Prostate gland (tissue), 2 donors: ENCODE measurements at regions not wholly inside any gene's neighbourhood (a gene's known extent, or its start where the extent isn't known, plus 50 kb on each side); places are given as distances from the start of the nearest gene placed in this dataset.

ENCODE experiments used
- DNase-seq: peaks from one replicate; pipeline ENCODE4 v3.0.0-alpha.2; 2019; ENCODE audit warnings: low spot score
- H3K27ac ChIP-seq, 2 donors: fragments of 200-600 bp; sonication (generic); 2 replicates each; pipeline ENCODE4 v1.5.1; 2017 to 2019
- H3K27me3 ChIP-seq: fragments of 200-600 bp; sonication (generic); replicated peaks from 2 replicates; pipeline ENCODE4 v1.5.1; 2019; ENCODE audit not compliant: insufficient read depth
- H3K36me3 ChIP-seq, 2 donors: fragments of 200-600 bp; sonication (generic); 1 replicate in 1 of 2; 2 replicates in 1 of 2; pipeline versions ENCODE4 v1.5.1 to v1.8.1; 2017 to 2019
- H3K4me1 ChIP-seq: fragments of 200-600 bp; sonication (generic); replicated peaks from 2 replicates; pipeline ENCODE4 v1.5.1; 2019
- H3K4me3 ChIP-seq, 2 donors: fragments of 200-600 bp; sonication (generic); 2 replicates each; pipeline ENCODE4 v1.5.1; 2017 to 2019
- H3K9me3 ChIP-seq: fragments of 200-600 bp; sonication (generic); 2 replicates; pipeline ENCODE4 v1.5.1; 2017
- CTCF ChIP-seq, 4 experiments: fragments of 200-600 bp in 2 of 4; fragments of 450-650 bp in 2 of 4; sonication (generic) in 2 of 4; IDR thresholded peaks; 1 replicate in 3 of 4; 2 replicates in 1 of 4; pipeline ENCODE4 v1.5.1; 2016 to 2019; ENCODE audit warnings: antibody characterized with exemption in 4 of 4, mild to moderate bottlenecking in 2 of 4, moderate library complexity in 2 of 4
- POLR2A ChIP-seq: fragments of 450-650 bp; IDR thresholded peaks from one replicate; pipeline ENCODE4 v1.6.1; 2016; ENCODE audit warnings: antibody characterized with exemption, mild to moderate bottlenecking
- POLR2AphosphoS5 ChIP-seq: sonication (generic); formaldehyde crosslinking; IDR thresholded peaks from one replicate; pipeline ENCODE4 v1.6.1; 2017; ENCODE audit warnings: antibody characterized with exemption
- WGBS: methylation state at CpG from one replicate; pipeline ENCODE4 v1.1.5; 2018; 5-methylcytosine and 5-hydroxymethylcytosine counted together
- intact Hi-C: fragments of 100-400 bp; cut with DNase I; formaldehyde crosslinking; loops from one replicate; pipeline ENCODE4 v1.14.2; 2022

- no peak overlapping the region for H3K27ac ChIP-seq
- no peaks in the 10 kb centered on the region for H3K4me1 ChIP-seq
- H3K9me3 ChIP-seq = no peaks in the 10 kb centered on the region
- no peak overlapping the region for H3K4me3 ChIP-seq
- H3K27me3 ChIP-seq = no peaks in the 10 kb centered on the region
- intact Hi-C loops = no loop called here
- H3K36me3 ChIP-seq = no peaks in the 10 kb centered on the region
- WGBS = 77% methylated on average over 5 of the region's 5 CpGs
- TF ChIP-seq POLR2A = no peak
- no peak for TF ChIP-seq POLR2AphosphoS5
- no peak for TF ChIP-seq CTCF (IDR thresholded peaks at IDR 0.05)
- no peak for DNase-seq
These were observed 250.9 kb downstream of the SNX13 start for GRCh38 chr7:17689361-17689902.

- H3K27me3 ChIP-seq = no peaks in the 10 kb centered on the region
- H3K4me3 ChIP-seq = no peak overlapping the region
- TF ChIP-seq POLR2A = no peak
- DNase-seq = no peak
- no peaks in the 10 kb centered on the region for H3K4me1 ChIP-seq
- no peaks in the 10 kb centered on the region for H3K9me3 ChIP-seq
- intact Hi-C loops = no loop called here
- WGBS = 79% methylated on average over 4 of the region's 4 CpGs
- H3K36me3 ChIP-seq = no peaks in the 10 kb centered on the region
- H3K27ac ChIP-seq = no peak overlapping the region
These were observed 250.3 kb downstream of the SNX13 start for GRCh38 chr7:17690030-17690429.

- H3K27ac ChIP-seq = peak overlapping the region in 1 of 2 donors; percentile 24
- peak; percentile 86 for DNase-seq
- no peak overlapping the region for H3K4me3 ChIP-seq
- TF ChIP-seq POLR2AphosphoS5 = peak; percentile 31
- no peak for TF ChIP-seq POLR2A
- no peaks in the 10 kb centered on the region for H3K27me3 ChIP-seq
- H3K9me3 ChIP-seq = no peaks in the 10 kb centered on the region
- no peaks in the 10 kb centered on the region for H3K4me1 ChIP-seq
- intact Hi-C loops = no loop called here
- 36% methylated on average over 6 of the region's 6 CpGs for WGBS
- no peaks in the 10 kb centered on the region for H3K36me3 ChIP-seq
These were observed 243.9 kb downstream of the SNX13 start for GRCh38 chr7:17696422-17696821.

GRCh38 chr7:17697128-17697881 lies 243.0 kb downstream of the SNX13 start:
- intact Hi-C loops = no loop called here
- no peak for DNase-seq
- no peaks in the 10 kb centered on the region for H3K4me1 ChIP-seq
- H3K36me3 ChIP-seq = no peaks in the 10 kb centered on the region
- no peak overlapping the region for H3K4me3 ChIP-seq
- peak overlapping the region in 1 of 2 donors; percentile 33 for H3K27ac ChIP-seq
- no peaks in the 10 kb centered on the region for H3K9me3 ChIP-seq
- no peak for TF ChIP-seq POLR2AphosphoS5
- 92% methylated on average over 4 of the region's 4 CpGs for WGBS
- no peaks in the 10 kb centered on the region for H3K27me3 ChIP-seq

GRCh38 chr7:17699696-17700095 lies 240.6 kb downstream of the SNX13 start:
- Histone ChIP-seq H3K9me3 (no peaks in the 10 kb centered on the region), H3K27me3 (no peaks in the 10 kb centered on the region), H3K36me3 (no peaks in the 10 kb centered on the region), H3K27ac (no peak overlapping the region), H3K4me3 (no peak overlapping the region), H3K4me1 (no peaks in the 10 kb centered on the region)
- DNase-seq = no peak
- TF ChIP-seq POLR2AphosphoS5 (no peak), CTCF (IDR thresholded peaks at IDR 0.05) (no peak), POLR2A (no peak)
- intact Hi-C loops = no loop called here

- intact Hi-C loops = no loop called here
- no peaks in the 10 kb centered on the region for H3K36me3 ChIP-seq
- H3K9me3 ChIP-seq = no peaks in the 10 kb centered on the region
- H3K27ac ChIP-seq = no peak overlapping the region
- no peak for TF ChIP-seq POLR2AphosphoS5
- TF ChIP-seq CTCF (IDR thresholded peaks at IDR 0.05) = no peak
- TF ChIP-seq POLR2A = no peak
- no peak for DNase-seq
- H3K4me3 ChIP-seq = no peak overlapping the region
- 81% methylated on average over 3 of the region's 3 CpGs for WGBS
- H3K4me1 ChIP-seq = no peaks in the 10 kb centered on the region
- no peaks in the 10 kb centered on the region for H3K27me3 ChIP-seq
These were observed 240.2 kb downstream of the SNX13 start for GRCh38 chr7:17700138-17700537.
